ENCODE measurements at regions not wholly inside any gene's neighbourhood (a gene's known extent, or its start where the extent isn't known, plus 50 kb on each side); places are given as distances from the start of the nearest gene placed in this dataset.

GRCh38 chr10:114732931-114733330 lies 74.9 kb upstream of the ABLIM1 start:
- no peak overlapping the region for H3K4me3 ChIP-seq (ENCODE audit: low read depth in 2 of 2, low read length in 2 of 2)
- intact Hi-C loops (cut with micrococcal nuclease; ENCODE audit: unreplicated experiment) (no loop called here), in situ Hi-C loops (cut with HindIII; ENCODE audit: low pct_unique_long_range_greater_than_20kb, low sequenced_read_pairs) (no loop called here)
- peaks cover 38% of the 10 kb centered on the region for H3K4me1 ChIP-seq (ENCODE audit: control insufficient read depth, insufficient read depth, low read length)
- H3K27me3 ChIP-seq (ENCODE audit: control insufficient read depth, insufficient read depth, low read length) = no peaks in the 10 kb centered on the region
- H3K36me3 ChIP-seq (ENCODE audit: control insufficient read depth, insufficient read depth, low read length) = no peaks in the 10 kb centered on the region
- POLR2A ChIA-PET = no interaction called here
- TF ChIP-seq SIN3A (IDR thresholded peaks at IDR 0.05; ENCODE audit: borderline replicate concordance, insufficient read depth, low read depth, low read length) (no peak), POLR2AphosphoS5 (IDR thresholded peaks at IDR 0.05; ENCODE audit: low read depth, low read length) (no peak)
- H3K27ac ChIP-seq (ENCODE audit: low read length) = peak overlapping the region; percentile 76
- no peak for ATAC-seq
- no peaks in the 10 kb centered on the region; the same call in 1 of the 2 replicates for H3K9me3 ChIP-seq (ENCODE audit: control insufficient read depth, insufficient read depth, low read depth, low read length)
- BruUV-seq (replicated peaks) = no TSS peak
- DNase-seq (ENCODE audit: low read depth, low spot score) = no peak
- CTCF ChIA-PET = no interaction called here

GRCh38 chr10:114735946-114736345 lies 77.9 kb upstream of the ABLIM1 start:
- no peak overlapping the region for H3K4me3 ChIP-seq (ENCODE audit: low read depth in 2 of 2, low read length in 2 of 2)
- ChIA-PET POLR2A (interaction anchor here (0.7 kb wide), 1 partner anchor 20 kb away, joined by 3 read pairs; no protein-coding TSS in a partner anchor), CTCF (no interaction called here)
- no peaks in the 10 kb centered on the region for H3K9me3 ChIP-seq (ENCODE audit: control insufficient read depth, insufficient read depth, low read depth, low read length)
- peaks cover 32% of the 10 kb centered on the region for H3K4me1 ChIP-seq (ENCODE audit: control insufficient read depth, insufficient read depth, low read length)
- DNase-seq (ENCODE audit: low read depth, low spot score) = no peak
- peak overlapping the region; percentile 65; the same call in 1 of the 2 replicates for H3K27ac ChIP-seq (ENCODE audit: low read length)
- in situ Hi-C loops (cut with HindIII; ENCODE audit: low pct_unique_long_range_greater_than_20kb, low sequenced_read_pairs) (no loop called here), intact Hi-C loops (cut with micrococcal nuclease; ENCODE audit: unreplicated experiment) (no loop called here)
- no peaks in the 10 kb centered on the region for H3K36me3 ChIP-seq (ENCODE audit: control insufficient read depth, insufficient read depth, low read length)
- H3K27me3 ChIP-seq (ENCODE audit: control insufficient read depth, insufficient read depth, low read length) = no peaks in the 10 kb centered on the region
- TF ChIP-seq CTCF (IDR thresholded peaks at IDR 0.05) (no peak), POLR2AphosphoS5 (IDR thresholded peaks at IDR 0.05; ENCODE audit: low read depth, low read length) (no peak), REST (IDR thresholded peaks at IDR 0.05; ENCODE audit: insufficient read depth in 1 of 2, low read depth in 2 of 2, low read length in 1 of 2) (no peak), TCF7L2 (IDR thresholded peaks at IDR 0.05; ENCODE audit: low read depth, low read length) (no peak), SIN3A (IDR thresholded peaks at IDR 0.05; ENCODE audit: borderline replicate concordance, insufficient read depth, low read depth, low read length) (no peak)
- TSS peak; percentile 27 for BruUV-seq (replicated peaks)
- ATAC-seq = no peak

GRCh38 chr10:114743521-114744231 lies 77.9 kb upstream of the FHIP2A start:
- ChIA-PET POLR2A (no interaction called here), CTCF (no interaction called here)
- Histone ChIP-seq H3K27me3 (ENCODE audit: control insufficient read depth, insufficient read depth, low read length) (no peaks in the 10 kb centered on the region), H3K36me3 (ENCODE audit: control insufficient read depth, insufficient read depth, low read length) (no peaks in the 10 kb centered on the region), H3K9me3 (ENCODE audit: control insufficient read depth, insufficient read depth, low read depth, low read length) (no peaks in the 10 kb centered on the region), H3K4me3 (ENCODE audit: low read depth in 2 of 2, low read length in 2 of 2) (no peak overlapping the region), H3K4me1 (ENCODE audit: control insufficient read depth, insufficient read depth, low read length) (peaks cover 35% of the 10 kb centered on the region), H3K27ac (ENCODE audit: low read length) (peak overlapping the region; percentile 75)
- TF ChIP-seq SIN3A (IDR thresholded peaks at IDR 0.05; ENCODE audit: borderline replicate concordance, insufficient read depth, low read depth, low read length) = no peak
- ATAC-seq (0 out of 2 replicates have a peak, but pooled peaks have one; percentile 27), DNase-seq (ENCODE audit: low read depth, low spot score) (no peak)
- intact Hi-C loops (cut with micrococcal nuclease; ENCODE audit: unreplicated experiment) (no loop called here), in situ Hi-C loops (cut with HindIII; ENCODE audit: low pct_unique_long_range_greater_than_20kb, low sequenced_read_pairs) (no loop called here)
- no TSS peak for BruUV-seq (replicated peaks)
